ENCODE measurements at regions not wholly inside any gene's neighbourhood (a gene's known extent, or its start where the extent isn't known, plus 50 kb on each side); places are given as distances from the start of the nearest gene placed in this dataset.

DNA sequence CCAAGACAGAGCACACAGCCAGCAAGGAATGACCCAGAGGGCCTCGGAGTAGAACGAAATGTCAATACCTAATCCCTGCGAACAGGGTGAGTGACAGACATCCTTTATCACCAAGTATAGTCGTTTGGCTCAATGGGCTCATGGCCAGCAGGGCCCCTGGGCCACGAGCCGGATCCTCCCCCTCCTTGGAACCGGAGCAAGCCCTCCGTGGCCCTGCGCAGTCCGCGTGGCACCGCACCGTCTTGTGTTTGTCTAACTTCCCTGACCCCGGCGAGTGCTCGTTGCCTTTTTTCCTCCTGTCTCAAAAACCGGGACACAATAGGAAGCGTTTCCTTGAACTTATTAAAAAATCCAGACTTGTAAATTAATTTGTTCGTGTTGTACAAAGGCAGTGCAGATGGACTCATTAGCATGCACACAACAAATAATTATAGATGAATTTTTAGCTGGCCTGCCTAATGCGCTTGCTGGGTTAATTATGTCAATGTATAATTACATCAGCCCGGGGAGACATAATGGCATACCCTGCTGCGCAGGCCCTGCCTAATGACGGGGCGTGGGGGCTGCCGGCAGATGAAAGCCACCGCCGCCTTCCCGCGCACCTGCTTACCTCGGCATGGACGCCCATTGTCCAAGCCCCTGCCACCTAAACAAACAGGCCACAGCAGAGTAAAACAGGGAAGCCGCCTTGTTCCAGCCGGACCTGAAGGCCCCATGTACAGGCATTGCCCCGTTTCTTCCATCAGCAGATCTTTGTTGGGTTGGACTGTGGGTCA lies 81.6 kb downstream of the PHETA1 start:
- TF ChIP-seq ZFX (IDR thresholded peaks at IDR 0.05; ENCODE audit: borderline replicate concordance) = no peak
- no peak for TF ChIP-seq CTCF (IDR thresholded peaks at IDR 0.05)
- H3K27ac ChIP-seq = no peak overlapping the region

DNA sequence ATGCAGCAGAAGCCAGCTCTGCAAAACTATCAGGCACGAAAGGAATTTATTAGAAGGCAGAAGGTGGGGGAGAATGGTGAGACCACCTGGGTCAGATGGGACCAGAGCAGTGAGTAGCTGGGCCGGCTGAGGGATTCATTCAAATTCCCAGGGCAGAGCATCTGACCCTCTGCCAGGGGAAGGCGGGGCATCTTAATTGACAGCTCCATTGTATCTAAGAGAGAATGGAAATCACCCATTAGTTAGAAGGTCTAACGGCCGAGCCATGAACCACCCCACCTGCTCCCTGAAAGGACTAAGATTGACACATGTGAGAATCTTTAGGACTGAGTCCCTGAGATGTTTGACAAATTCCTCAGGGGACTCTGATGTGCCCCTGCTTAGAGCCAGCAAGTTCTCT lies 83.7 kb downstream of the PHETA1 start:
- TF ChIP-seq ZFX (IDR thresholded peaks at IDR 0.05; ENCODE audit: borderline replicate concordance) (no peak), CTCF (IDR thresholded peaks at IDR 0.05) (no peak)
- H3K27ac ChIP-seq = no peak overlapping the region

- no peak overlapping the region for H3K27ac ChIP-seq
- TF ChIP-seq ZFX (IDR thresholded peaks at IDR 0.05; ENCODE audit: borderline replicate concordance) (no peak), CTCF (IDR thresholded peaks at IDR 0.05) (no peak)
Measured at GRCh38 chr12:111284709-111285108, 84.2 kb downstream of the PHETA1 start.

DNA sequence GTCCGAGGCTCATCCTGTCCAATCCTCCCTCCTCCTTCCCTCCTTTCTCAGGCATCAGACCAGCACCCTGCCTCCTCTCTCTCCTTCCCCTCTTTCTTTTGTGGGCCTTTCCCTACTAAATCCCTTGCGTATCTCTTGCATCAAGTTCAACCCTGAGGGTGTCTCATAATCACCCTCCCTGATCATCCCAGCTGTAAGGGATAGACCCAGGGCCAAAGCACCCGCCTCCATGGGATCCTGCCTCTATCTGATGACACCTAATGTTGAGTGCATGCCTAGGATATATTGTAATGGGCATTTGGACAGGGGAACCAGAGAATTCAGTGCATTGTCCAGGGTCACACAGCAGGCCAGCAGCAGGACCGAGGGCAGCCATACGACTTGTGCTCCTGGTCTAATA lies 84.9 kb downstream of the PHETA1 start:
- TF ChIP-seq CTCF (IDR thresholded peaks at IDR 0.05) = no peak
- TF ChIP-seq ZFX (IDR thresholded peaks at IDR 0.05; ENCODE audit: borderline replicate concordance) = no peak
- no peak overlapping the region for H3K27ac ChIP-seq

DNA sequence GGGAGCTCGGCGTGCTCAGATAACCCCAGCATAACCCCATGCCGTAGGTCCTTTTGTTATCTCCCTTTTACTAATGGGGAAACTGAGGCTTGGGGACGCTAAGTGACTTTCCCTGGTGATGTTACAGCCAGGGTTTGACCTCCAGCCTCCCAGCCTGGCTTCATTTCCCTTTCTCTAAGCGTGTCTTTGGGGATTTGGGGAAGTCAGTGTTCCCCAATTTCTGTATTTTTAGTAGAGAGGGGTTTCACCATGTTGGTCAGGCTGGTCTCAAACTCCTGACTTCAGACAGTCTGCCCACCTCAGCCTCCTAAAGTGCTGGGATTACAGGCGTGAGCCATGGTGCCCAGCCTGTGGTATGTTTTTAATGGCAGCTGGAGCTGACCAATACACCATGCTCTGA lies 85.4 kb downstream of the PHETA1 start:
- no peak overlapping the region for H3K27ac ChIP-seq
- TF ChIP-seq ZFX (IDR thresholded peaks at IDR 0.05; ENCODE audit: borderline replicate concordance) (no peak), CTCF (IDR thresholded peaks at IDR 0.05) (no peak)

GRCh38 chr12:111277570-111277969 lies 91.3 kb downstream of the PHETA1 start:
- TF ChIP-seq CTCF (IDR thresholded peaks at IDR 0.05) (no peak), ZFX (IDR thresholded peaks at IDR 0.05; ENCODE audit: borderline replicate concordance) (no peak)

GRCh38 chr12:111276146-111276545 lies 92.7 kb downstream of the PHETA1 start:
- TF ChIP-seq ZFX (IDR thresholded peaks at IDR 0.05; ENCODE audit: borderline replicate concordance) = no peak
- TF ChIP-seq CTCF (IDR thresholded peaks at IDR 0.05) = no peak
- H3K27ac ChIP-seq = no peak overlapping the region

More at GRCh38 chr12:111277570-111277969, 91.3 kb downstream of the PHETA1 start:
- H3K27ac ChIP-seq = no peak overlapping the region
